ENCODE measurements at regions not wholly inside any gene's neighbourhood (a gene's known extent, or its start where the extent isn't known, plus 50 kb on each side); places are given as distances from the start of the nearest gene placed in this dataset.
"Not testable (repeated sequence)": the region's sequence is repeated elsewhere in the genome, so short reads cannot be mapped to it uniquely, and the experiment has no call there.

- Histone ChIP-seq H3K79me2 (ENCODE audit: control insufficient read depth, insufficient read depth, low read length) (no peaks in the 10 kb centered on the region), H4K20me1 (ENCODE audit: control insufficient read depth, insufficient read depth) (no peaks in the 10 kb centered on the region), H3K9ac (ENCODE audit: control insufficient read depth, insufficient read depth, low read length) (no peak overlapping the region), H3K27me3 (replicated peaks in 1 of 2; ENCODE audit: control insufficient read depth in 2 of 2, insufficient read depth in 2 of 2, low read length in 1 of 2) (peaks cover 5 to 6% of the 10 kb centered on the region in 2 experiments), H3K27ac (ENCODE audit: control insufficient read depth, insufficient read depth) (no peak overlapping the region), H3K9me3 (replicated peaks; ENCODE audit: control insufficient read depth, insufficient read depth, low read length) (no peaks in the 10 kb centered on the region), H2AFZ (ENCODE audit: control insufficient read depth, low read depth, low read length) (no peak overlapping the region), H3K4me2 (ENCODE audit: control insufficient read depth, insufficient read depth) (no peak overlapping the region), H3K36me3 (ENCODE audit: control insufficient read depth in 2 of 2, insufficient read depth in 2 of 2, low read length in 1 of 2) (no peaks in the 10 kb centered on the region), H3K4me3 (no peak overlapping the region), H3K4me1 (ENCODE audit: control insufficient read depth, insufficient read depth, low read length) (no peaks in the 10 kb centered on the region)
- ATAC-seq (no peak), DNase-seq (ENCODE audit: low read depth, low spot score) (no peak), FAIRE-seq (no peak)
- POLR2A ChIA-PET, result no interaction called here
- CTCF ChIA-PET, result interaction anchor here (5.0 kb wide), 1 partner anchor 8 kb away, joined by 29 read pairs; no protein-coding TSS in a partner anchor
- no TSS peak for BruUV-seq (replicated peaks)
- intact Hi-C loops (cut with micrococcal nuclease; ENCODE audit: unreplicated experiment) (no loop called here), in situ Hi-C loops (cut with MboI) (no loop called here)
- WGBS (ENCODE audit: insufficient coverage, insufficient replicate concordance, low lambda C conversion rate, missing lambda C conversion rate), result 47% methylated on average over 9 of the region's 9 CpGs
- no peak for TF ChIP-seq ZNF24 (IDR thresholded peaks at IDR 0.05)
- TF ChIP-seq TAF1 (IDR thresholded peaks at IDR 0.05; ENCODE audit: borderline replicate concordance, low read depth, low read length), result no peak
- TF ChIP-seq USF1 (IDR thresholded peaks at IDR 0.05; ENCODE audit: borderline replicate concordance, extremely low read length, insufficient read depth, low read depth, low read length), result no peak
- TF ChIP-seq ZNF687 (IDR thresholded peaks at IDR 0.05), result no peak
- no peak for TF ChIP-seq BMI1 (IDR thresholded peaks at IDR 0.05; ENCODE audit: borderline replicate concordance)
- TF ChIP-seq PBX3 (IDR thresholded peaks at IDR 0.05; ENCODE audit: insufficient replicate concordance, low read depth, low read length), result no peak
- SMC1A ChIA-PET (ENCODE audit: uncharacterized antibody, unreplicated experiment), result no interaction called here
- RAD21 ChIA-PET (ENCODE audit: unreplicated experiment), result no interaction called here
Observed at GRCh38 chr13:24986826-24987225, 109.1 kb upstream of the PABPC3 start.

- H3K9ac ChIP-seq (ENCODE audit: control insufficient read depth, insufficient read depth, low read length); SMC1A ChIA-PET (ENCODE audit: uncharacterized antibody, unreplicated experiment); H3K27me3 ChIP-seq (replicated peaks in 1 of 2; ENCODE audit: control insufficient read depth in 2 of 2, insufficient read depth in 2 of 2, low read length in 1 of 2); BruUV-seq (replicated peaks); H3K36me3 ChIP-seq (ENCODE audit: control insufficient read depth in 2 of 2, insufficient read depth in 2 of 2, low read length in 1 of 2); H2AFZ ChIP-seq (ENCODE audit: control insufficient read depth, low read depth, low read length); H4K20me1 ChIP-seq (ENCODE audit: control insufficient read depth, insufficient read depth); POLR2A ChIA-PET; H3K4me1 ChIP-seq (ENCODE audit: control insufficient read depth, insufficient read depth, low read length); FAIRE-seq; H3K27ac ChIP-seq (ENCODE audit: control insufficient read depth, insufficient read depth); in situ Hi-C loops (cut with MboI); H3K4me2 ChIP-seq (ENCODE audit: control insufficient read depth, insufficient read depth); RAD21 ChIA-PET (ENCODE audit: unreplicated experiment); H3K9me3 ChIP-seq (replicated peaks; ENCODE audit: control insufficient read depth, insufficient read depth, low read length); ATAC-seq; DNase-seq (ENCODE audit: low read depth, low spot score); H3K4me3 ChIP-seq; H3K79me2 ChIP-seq (ENCODE audit: control insufficient read depth, insufficient read depth, low read length): not testable (repeated sequence)
- intact Hi-C loops (cut with micrococcal nuclease; ENCODE audit: unreplicated experiment), result loop anchor here (10.0 kb wide), 1 partner anchor 245 kb away; no protein-coding TSS in a partner anchor
- whole genome bisulfite sequencing (ENCODE audit: insufficient coverage, insufficient replicate concordance, low lambda C conversion rate, missing lambda C conversion rate), result 45% methylated on average over 6 of the region's 6 CpGs
- CTCF ChIA-PET, result interaction anchor here (0.7 kb wide), 2 partner anchors 9 to 45 kb away, joined by 3 read pairs; no protein-coding TSS in a partner anchor
Observed at GRCh38 chr13:24989959-24990358, 106.0 kb upstream of the PABPC3 start.
